ENCODE measurements at regions not wholly inside any gene's neighbourhood (a gene's known extent, or its start where the extent isn't known, plus 50 kb on each side); places are given as distances from the start of the nearest gene placed in this dataset.

DNA sequence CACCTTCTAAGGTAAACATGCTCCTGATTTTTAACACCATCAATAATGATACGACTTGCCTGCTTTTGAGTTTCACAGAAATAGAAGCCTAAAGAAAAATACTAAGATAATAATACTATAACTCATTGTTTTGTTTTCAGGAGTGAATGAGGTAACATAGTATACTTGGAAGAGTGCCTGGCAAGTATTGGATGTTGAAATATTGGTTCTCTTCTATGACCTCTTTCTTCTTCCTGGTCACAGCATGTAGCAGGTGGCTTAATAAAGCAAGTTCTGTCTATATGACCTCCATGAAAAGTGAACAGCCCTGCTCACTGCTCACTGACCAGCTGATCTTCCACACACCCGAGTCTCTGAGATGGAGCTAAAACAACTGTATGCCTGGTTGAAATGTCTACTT, 312.3 kb upstream of the ONECUT1 start:
- Histone ChIP-seq H3K4me1 (ENCODE audit: control insufficient read depth in 1 of 2, insufficient read depth in 2 of 2, low read length in 2 of 2) (no peaks in the 10 kb centered on the region), H3K36me3 (ENCODE audit: control insufficient read depth in 1 of 2, insufficient read depth in 2 of 2, low read length in 2 of 2) (no peaks in the 10 kb centered on the region), H2AFZ (ENCODE audit: low read depth, low read length, poor library complexity, severe bottlenecking) (no peak overlapping the region), H3K9ac (ENCODE audit: low read length) (no peak overlapping the region), H4K20me1 (ENCODE audit: insufficient read depth) (no peaks in the 10 kb centered on the region), H3K4me2 (ENCODE audit: low read length) (no peak overlapping the region), H3K79me2 (ENCODE audit: insufficient read depth, low read length) (no peaks in the 10 kb centered on the region), H3K27ac (ENCODE audit: low read depth, low read length) (no peak overlapping the region), H3K27me3 (ENCODE audit: insufficient read depth, low read length) (no peaks in the 10 kb centered on the region), H3K4me3 (replicated peaks in 1 of 2; ENCODE audit: low read depth in 1 of 2, low read length in 2 of 2) (no peak overlapping the region), H3K9me3 (ENCODE audit: control insufficient read depth in 1 of 2, insufficient read depth in 1 of 2, low read depth in 1 of 2, low read length in 2 of 2) (no peaks in the 10 kb centered on the region), H3K9me2 (ENCODE audit: insufficient read depth) (no peaks in the 10 kb centered on the region)
- no peak for ATAC-seq
- DNase-seq (ENCODE audit: low read depth, low spot score) = no peak
- intact Hi-C loops (cut with micrococcal nuclease) = no loop called here
- ChIA-PET CTCF (no interaction called here), RAD21 (ENCODE audit: low non-redundant PET in 1 of 2, low total read pairs in 2 of 2, uncharacterized antibody in 2 of 2, unreplicated experiment in 2 of 2) (no interaction called here), POLR2A (no interaction called here)
- BruUV-seq (replicated peaks) = no TSS peak
- TF ChIP-seq YY1 (IDR thresholded peaks at IDR 0.05; ENCODE audit: extremely low read depth, insufficient replicate concordance, low read depth, low read length) (no peak), ELF1 (IDR thresholded peaks at IDR 0.05; ENCODE audit: borderline replicate concordance, low read depth) (no peak), CBX3 (IDR thresholded peaks at IDR 0.05; ENCODE audit: low read depth) (no peak), SIN3A (IDR thresholded peaks at IDR 0.05; ENCODE audit: low read depth) (no peak), JUND (IDR thresholded peaks at IDR 0.05) (no peak), FOSL1 (IDR thresholded peaks at IDR 0.05; ENCODE audit: low read depth) (no peak), EZH2phosphoT487 (IDR thresholded peaks at IDR 0.05; ENCODE audit: borderline replicate concordance) (no peak), EZH2 (IDR thresholded peaks at IDR 0.05) (no peak), EGR1 (IDR thresholded peaks at IDR 0.05; ENCODE audit: low read depth) (no peak)
- TF ChIP-seq, protein P1, sequence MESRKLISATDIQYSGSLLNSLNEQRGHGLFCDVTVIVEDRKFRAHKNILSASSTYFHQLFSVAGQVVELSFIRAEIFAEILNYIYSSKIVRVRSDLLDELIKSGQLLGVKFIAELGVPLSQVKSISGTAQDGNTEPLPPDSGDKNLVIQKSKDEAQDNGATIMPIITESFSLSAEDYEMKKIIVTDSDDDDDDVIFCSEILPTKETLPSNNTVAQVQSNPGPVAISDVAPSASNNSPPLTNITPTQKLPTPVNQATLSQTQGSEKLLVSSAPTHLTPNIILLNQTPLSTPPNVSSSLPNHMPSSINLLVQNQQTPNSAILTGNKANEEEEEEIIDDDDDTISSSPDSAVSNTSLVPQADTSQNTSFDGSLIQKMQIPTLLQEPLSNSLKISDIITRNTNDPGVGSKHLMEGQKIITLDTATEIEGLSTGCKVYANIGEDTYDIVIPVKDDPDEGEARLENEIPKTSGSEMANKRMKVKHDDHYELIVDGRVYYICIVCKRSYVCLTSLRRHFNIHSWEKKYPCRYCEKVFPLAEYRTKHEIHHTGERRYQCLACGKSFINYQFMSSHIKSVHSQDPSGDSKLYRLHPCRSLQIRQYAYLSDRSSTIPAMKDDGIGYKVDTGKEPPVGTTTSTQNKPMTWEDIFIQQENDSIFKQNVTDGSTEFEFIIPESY (IDR thresholded peaks at IDR 0.05; ENCODE audit: extremely low read depth, insufficient replicate concordance, low read length) = no peak
- TF ChIP-seq, protein P2, sequence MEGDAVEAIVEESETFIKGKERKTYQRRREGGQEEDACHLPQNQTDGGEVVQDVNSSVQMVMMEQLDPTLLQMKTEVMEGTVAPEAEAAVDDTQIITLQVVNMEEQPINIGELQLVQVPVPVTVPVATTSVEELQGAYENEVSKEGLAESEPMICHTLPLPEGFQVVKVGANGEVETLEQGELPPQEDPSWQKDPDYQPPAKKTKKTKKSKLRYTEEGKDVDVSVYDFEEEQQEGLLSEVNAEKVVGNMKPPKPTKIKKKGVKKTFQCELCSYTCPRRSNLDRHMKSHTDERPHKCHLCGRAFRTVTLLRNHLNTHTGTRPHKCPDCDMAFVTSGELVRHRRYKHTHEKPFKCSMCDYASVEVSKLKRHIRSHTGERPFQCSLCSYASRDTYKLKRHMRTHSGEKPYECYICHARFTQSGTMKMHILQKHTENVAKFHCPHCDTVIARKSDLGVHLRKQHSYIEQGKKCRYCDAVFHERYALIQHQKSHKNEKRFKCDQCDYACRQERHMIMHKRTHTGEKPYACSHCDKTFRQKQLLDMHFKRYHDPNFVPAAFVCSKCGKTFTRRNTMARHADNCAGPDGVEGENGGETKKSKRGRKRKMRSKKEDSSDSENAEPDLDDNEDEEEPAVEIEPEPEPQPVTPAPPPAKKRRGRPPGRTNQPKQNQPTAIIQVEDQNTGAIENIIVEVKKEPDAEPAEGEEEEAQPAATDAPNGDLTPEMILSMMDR (IDR thresholded peaks at IDR 0.05 in 2 of 3, conservative IDR thresholded peaks at IDR 0.05 in 1 of 3; ENCODE audit: borderline replicate concordance in 1 of 3, insufficient read depth in 1 of 3, low read depth in 2 of 3, low read length in 2 of 3) = no peak
